IMR-90 (cell line): ENCODE measurements at regions not wholly inside any gene's neighbourhood (a gene's known extent, or its start where the extent isn't known, plus 50 kb on each side); places are given as distances from the start of the nearest gene placed in this dataset.

Experiments used
- ATAC-seq: fragments of 200-7000 bp; cut with Tn5 transposase; 2 replicates; pipeline ENCODE4 v1.9.1; 2020; ENCODE audit warnings: low read depth, mild to moderate bottlenecking, moderate library complexity
- BruUV-seq: library from RNA; stranded (reverse); fragments of 400-500 nt; replicated peaks from 2 replicates; lab custom pipeline; 2021; lab: Mats Ljungman, UMichigan
- CTCF ChIA-PET: fragments of 300-600 bp; formaldehyde crosslinking; extraction: SDS; loops from one replicate; lab custom pipeline; 2021; ENCODE audit warnings: antibody characterized with exemption; lab: Yijun Ruan, JAX
- POLR2A ChIA-PET: fragments of 300-600 bp; sonication (Branson Sonifier 250); formaldehyde crosslinking; loops from one replicate; lab custom pipeline; 2022; ENCODE audit warnings: antibody characterized with exemption; ENCODE audit not compliant: unreplicated experiment; lab: Charles Lee
- DNase-seq: peaks from one replicate; pipeline ENCODE4 v3.0.0; 2013
- H2AFZ ChIP-seq: replicated peaks from 2 replicates; pipeline ENCODE3; 2013; ENCODE audit warnings: low read length, mild to moderate bottlenecking; ENCODE audit not compliant: poor library complexity
- H2AK5ac ChIP-seq: 2 replicates; pipeline ENCODE4 v1.6.1; 2013; ENCODE audit warnings: low read depth, low read length, inconsistent platforms
- H2AK9ac ChIP-seq: replicated peaks from 2 replicates; pipeline ENCODE3; 2013; ENCODE audit warnings: mild to moderate bottlenecking, low read depth, low read length, moderate library complexity; ENCODE audit not compliant: poor library complexity
- H2BK120ac ChIP-seq: 2 replicates; pipeline ENCODE4 v1.6.1; 2013; ENCODE audit warnings: low read depth, low read length, inconsistent platforms
- H2BK15ac ChIP-seq: 3 replicates; pipeline ENCODE4 v1.6.1; 2013; ENCODE audit warnings: low read depth, low read length, inconsistent platforms
- H2BK20ac ChIP-seq: 2 replicates; pipeline ENCODE4 v1.6.1; 2013; ENCODE audit warnings: low read depth, mild to moderate bottlenecking, inconsistent platforms, low read length, moderate library complexity
- H2BK5ac ChIP-seq: 2 replicates; pipeline ENCODE4 v1.6.1; 2013; ENCODE audit warnings: mild to moderate bottlenecking, low read depth, low read length, inconsistent platforms; ENCODE audit not compliant: poor library complexity, severe bottlenecking
- H3K14ac ChIP-seq: replicated peaks from 2 replicates; pipeline ENCODE4 v1.6.1; 2013; ENCODE audit warnings: low read depth, low read length, inconsistent platforms
- H3K18ac ChIP-seq: 2 replicates; pipeline ENCODE4 v1.6.1; 2013; ENCODE audit warnings: low read depth, low read length, control low read depth
- H3K23ac ChIP-seq: 2 replicates; pipeline ENCODE4 v1.6.1; 2013; ENCODE audit warnings: low read depth, low read length, inconsistent platforms
- H3K27ac ChIP-seq: 2 replicates; pipeline ENCODE4 v1.5.1; 2013; ENCODE audit warnings: mild to moderate bottlenecking, control low read depth, low read length; ENCODE audit not compliant: insufficient read depth
- H3K27me3 ChIP-seq: 2 replicates; pipeline ENCODE4 v1.6.1; 2013; ENCODE audit warnings: low read length; ENCODE audit not compliant: control insufficient read depth, insufficient read depth
- H3K36me3 ChIP-seq: 2 replicates; pipeline ENCODE4 v1.6.1; 2013; ENCODE audit warnings: low read length, mixed read lengths; ENCODE audit not compliant: control insufficient read depth, insufficient read depth
- H3K4ac ChIP-seq: 2 replicates; pipeline ENCODE4 v1.6.1; 2013; ENCODE audit warnings: low read depth, low read length, inconsistent platforms
- H3K4me1 ChIP-seq: 2 replicates; pipeline ENCODE4 v1.6.1; 2013; ENCODE audit warnings: low read length, mixed read lengths; ENCODE audit not compliant: control insufficient read depth, insufficient read depth
- H3K4me2 ChIP-seq: 2 replicates; pipeline ENCODE4 v1.6.1; 2013; ENCODE audit warnings: low read depth, mild to moderate bottlenecking, control low read depth, low read length, moderate library complexity
- H3K4me3 ChIP-seq: 2 replicates; pipeline ENCODE4 v1.5.1; 2013; ENCODE audit warnings: low read depth, mild to moderate bottlenecking, control low read depth, low read length, moderate library complexity; ENCODE audit not compliant: insufficient read depth
- H3K56ac ChIP-seq: 2 replicates; pipeline ENCODE4 v1.6.1; 2013; ENCODE audit warnings: low read length, inconsistent platforms; ENCODE audit not compliant: insufficient read depth; ENCODE audit errors: extremely low read depth
- H3K79me1 ChIP-seq, 2 experiments: 2 replicates each; pipeline ENCODE4 v1.6.1; 2013; ENCODE audit warnings: low read length in 2 of 2, inconsistent platforms in 1 of 2, low read depth in 1 of 2
- H3K9ac ChIP-seq: 2 replicates; pipeline ENCODE4 v1.6.1; 2013; ENCODE audit warnings: low read depth, low read length, control low read depth
- H3K9me1 ChIP-seq: 2 replicates; pipeline ENCODE4 v1.6.1; 2013; ENCODE audit warnings: low read length, inconsistent platforms; ENCODE audit not compliant: insufficient read depth
- H3K9me3 ChIP-seq: 2 replicates; pipeline ENCODE4 v1.6.1; 2013; ENCODE audit warnings: low read length; ENCODE audit not compliant: control insufficient read depth, insufficient read depth
- H4K20me1 ChIP-seq: 2 replicates; pipeline ENCODE4 v1.6.1; 2013; ENCODE audit warnings: low read length, inconsistent platforms; ENCODE audit not compliant: insufficient read depth
- H4K5ac ChIP-seq: 2 replicates; pipeline ENCODE4 v1.6.1; 2013; ENCODE audit warnings: mild to moderate bottlenecking, low read depth, low read length, control low read depth
- H4K8ac ChIP-seq, 2 experiments: 2 replicates each; pipeline ENCODE4 v1.6.1; 2013; ENCODE audit warnings: low read depth in 2 of 2, low read length in 2 of 2, control low read depth in 1 of 2, inconsistent platforms in 1 of 2
- H4K91ac ChIP-seq: 2 replicates; pipeline ENCODE4 v1.6.1; 2013; ENCODE audit warnings: low read depth, low read length, inconsistent platforms; ENCODE audit not compliant: insufficient read depth
- BHLHE40 ChIP-seq: fragments of 150-350 bp; IDR thresholded peaks from 2 replicates; pipeline ENCODE4 v1.6.1; 2016; ENCODE audit warnings: mild to moderate bottlenecking, low read depth, low read length
- CEBPB ChIP-seq: IDR thresholded peaks from 2 replicates; pipeline ENCODE4 v1.6.1; 2012; ENCODE audit warnings: low read depth, low read length, improper control_type of control experiment
- CHD1 ChIP-seq: IDR thresholded peaks from 2 replicates; pipeline ENCODE4 v1.6.1; 2012; ENCODE audit warnings: low read depth, low read length, improper control_type of control experiment
- FOS ChIP-seq: fragments of 150-350 bp; IDR thresholded peaks from 2 replicates; pipeline ENCODE4 v1.6.1; 2016; ENCODE audit warnings: low read depth, low read length
- MAFK ChIP-seq: IDR thresholded peaks from 2 replicates; pipeline ENCODE4 v1.6.1; 2012; ENCODE audit warnings: low read depth, low read length, improper control_type of control experiment
- MAZ ChIP-seq: IDR thresholded peaks from 2 replicates; pipeline ENCODE4 v1.6.1; 2012; ENCODE audit warnings: low read depth, mild to moderate bottlenecking, low read length, improper control_type of control experiment, moderate library complexity, borderline replicate concordance
- NFE2L2 ChIP-seq: fragments of 150-350 bp; IDR thresholded peaks from 2 replicates; pipeline ENCODE4 v1.6.1; 2016; ENCODE audit warnings: low read depth, mild to moderate bottlenecking, low read length
- POLR2A ChIP-seq: IDR thresholded peaks from 2 replicates; pipeline ENCODE4 v1.6.1; 2012; ENCODE audit warnings: mild to moderate bottlenecking, low read depth, low read length
- RAD21 ChIP-seq: IDR thresholded peaks from 2 replicates; pipeline ENCODE4 v1.6.1; 2012; ENCODE audit warnings: low read length, improper control_type of control experiment
- RCOR1 ChIP-seq: IDR thresholded peaks from 2 replicates; pipeline ENCODE4 v1.6.1; 2012; ENCODE audit warnings: mild to moderate bottlenecking, low read length, improper control_type of control experiment; ENCODE audit not compliant: insufficient replicate concordance
- RFX5 ChIP-seq: IDR thresholded peaks from 2 replicates; pipeline ENCODE4 v1.8.0; 2012; ENCODE audit warnings: low read depth, mild to moderate bottlenecking, low read length, moderate library complexity
- SMC3 ChIP-seq: fragments of 150-350 bp; IDR thresholded peaks from 2 replicates; pipeline ENCODE4 v1.6.1; 2016; ENCODE audit warnings: low read depth, mild to moderate bottlenecking, antibody characterized with exemption, low read length, moderate library complexity
- WGBS, 2 experiments: methylation state at CpG; one replicate each; pipeline versions ENCODE4 v1.1.5 to v1.1.7; 2013; ENCODE audit warnings: missing lambda C conversion rate in 2 of 2; ENCODE audit not compliant: insufficient read length in 1 of 2; ENCODE audit errors: extremely low coverage in 2 of 2; 5-methylcytosine and 5-hydroxymethylcytosine counted together
- dilution Hi-C: fragments of 300-500 bp; cut with HindIII; formaldehyde crosslinking; loops from one replicate; pipeline ENCODE4 v1.14.3; 2018; ENCODE audit warnings: low sequenced_read_pairs; ENCODE audit not compliant: unreplicated experiment
- in situ Hi-C: fragments of 300-500 bp; cut with MboI; formaldehyde crosslinking; loops from 3 replicates; pipeline ENCODE4 v1.14.3; 2019; ENCODE audit warnings: low sequenced_read_pairs, inconsistent platforms, mixed read lengths
- intact Hi-C: fragments of 100-400 bp; cut with micrococcal nuclease; formaldehyde crosslinking; loops from 2 replicates; pipeline ENCODE4 v1.10.0; 2022
- TF ChIP-seq, protein P1 (sequence below): fragments of 150-350 bp; IDR thresholded peaks from 2 replicates; pipeline ENCODE4 v1.6.1; 2016; ENCODE audit warnings: low read depth, mild to moderate bottlenecking, low read length, moderate library complexity, borderline replicate concordance

DNA sequence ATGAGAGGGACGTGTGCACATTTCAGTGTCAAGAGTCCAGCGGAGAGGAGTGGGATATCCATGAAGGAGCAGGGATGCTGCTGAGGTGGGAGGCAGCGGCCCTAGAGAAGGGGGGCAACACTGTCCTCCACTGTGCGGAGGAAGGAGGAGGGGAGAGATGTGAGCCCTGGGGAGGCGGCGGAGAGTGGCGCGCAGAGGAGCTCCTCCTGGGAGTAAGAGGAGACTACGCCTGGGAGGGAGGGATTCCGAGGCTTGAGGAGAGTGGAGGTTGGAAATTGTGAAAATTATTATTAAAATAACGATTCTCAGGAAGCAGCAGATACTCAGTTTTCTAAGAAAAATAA, 142.7 kb downstream of the CEP57L1 start:
- Histone ChIP-seq H2AK5ac (no peak overlapping the region), H3K79me1 (no peaks in the 10 kb centered on the region), H3K9me3 (no peaks in the 10 kb centered on the region), H2BK120ac (no peak overlapping the region), H2BK20ac (no peak overlapping the region), H3K9ac (no peak overlapping the region), H4K8ac (no peak overlapping the region), H3K4ac (no peak overlapping the region), H2AFZ (no peak overlapping the region), H3K18ac (no peak overlapping the region), H3K4me2 (no peak overlapping the region), H3K4me1 (no peaks in the 10 kb centered on the region), H3K14ac (no peak overlapping the region), H3K36me3 (no peaks in the 10 kb centered on the region), H3K23ac (no peak overlapping the region), H2BK15ac (no peak overlapping the region), H2AK9ac (no peak overlapping the region), H4K20me1 (no peaks in the 10 kb centered on the region), H2BK5ac (no peak overlapping the region), H4K91ac (no peak overlapping the region), H4K5ac (no peak overlapping the region), H3K4me3 (no peak overlapping the region), H3K27me3 (peaks cover 2% of the 10 kb centered on the region; the same call in 1 of the 2 replicates), H3K56ac (no peak overlapping the region), H3K27ac (no peak overlapping the region), H3K9me1 (no peaks in the 10 kb centered on the region)
- dilution Hi-C loops (no loop called here), intact Hi-C loops (no loop called here), in situ Hi-C loops (no loop called here)
- WGBS, 2 experiments = 70% methylated on average over 3 of the region's 11 CpGs; no CpG with 5 or more reads in 1 of the 2 experiments
- no peak for TF ChIP-seq RCOR1
- no peak for TF ChIP-seq MAZ
- no peak for TF ChIP-seq SMC3
- TF ChIP-seq RAD21 = no peak
- TF ChIP-seq, protein P1, sequence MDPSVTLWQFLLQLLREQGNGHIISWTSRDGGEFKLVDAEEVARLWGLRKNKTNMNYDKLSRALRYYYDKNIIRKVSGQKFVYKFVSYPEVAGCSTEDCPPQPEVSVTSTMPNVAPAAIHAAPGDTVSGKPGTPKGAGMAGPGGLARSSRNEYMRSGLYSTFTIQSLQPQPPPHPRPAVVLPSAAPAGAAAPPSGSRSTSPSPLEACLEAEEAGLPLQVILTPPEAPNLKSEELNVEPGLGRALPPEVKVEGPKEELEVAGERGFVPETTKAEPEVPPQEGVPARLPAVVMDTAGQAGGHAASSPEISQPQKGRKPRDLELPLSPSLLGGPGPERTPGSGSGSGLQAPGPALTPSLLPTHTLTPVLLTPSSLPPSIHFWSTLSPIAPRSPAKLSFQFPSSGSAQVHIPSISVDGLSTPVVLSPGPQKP = no peak
- no peak for TF ChIP-seq BHLHE40
- TF ChIP-seq POLR2A = no peak
- TF ChIP-seq RFX5 = no peak
- no peak for TF ChIP-seq FOS
- no peak for TF ChIP-seq NFE2L2
- no peak for TF ChIP-seq CHD1
- no peak for TF ChIP-seq CEBPB
- TF ChIP-seq MAFK = no peak
- ChIA-PET CTCF (no interaction called here), POLR2A (no interaction called here)
- DNase-seq (no peak), ATAC-seq (no peak)
- BruUV-seq = no TSS peak
